Heart right ventricle (tissue), 16 donors: ENCODE measurements at regions not wholly inside any gene's neighbourhood (a gene's known extent, or its start where the extent isn't known, plus 50 kb on each side); places are given as distances from the start of the nearest gene placed in this dataset.
A peak's percentile ranks its signal among the peaks of the same experiment; 100 is the strongest.

Experiments
- ATAC-seq, 8 donors: fragments of 200-7000 bp; cut with Tn5 transposase; one replicate each; pipeline ENCODE4 v1.9.1; 2020; ENCODE audit warnings: mild to moderate bottlenecking in 8 of 8, moderate library complexity in 8 of 8, moderate number of reproducible peaks in 1 of 8
- DNase-seq, 2 donors: peaks; one replicate each; pipeline ENCODE4 v3.0.0-alpha.2; 2020
- H3K27ac ChIP-seq, 10 donors: fragments of 200-600 bp; sonication (generic) in 2 of 10; one replicate each; pipeline versions ENCODE4 v1.5.0 to v1.8.0; 2020 to 2022; ENCODE audit warnings: mild to moderate bottlenecking in 3 of 10
- H3K27me3 ChIP-seq, 7 donors: fragments of 200-600 bp; one replicate each; pipeline ENCODE4 v1.8.0; 2021 to 2022; ENCODE audit warnings: mild to moderate bottlenecking in 2 of 7
- H3K36me3 ChIP-seq, 9 donors: fragments of 200-600 bp; sonication (generic) in 1 of 9; one replicate each; pipeline versions ENCODE4 v1.5.0 to v1.8.0; 2020 to 2022; ENCODE audit warnings: mild to moderate bottlenecking in 2 of 9
- H3K4me1 ChIP-seq, 9 donors: fragments of 200-600 bp; sonication (generic) in 1 of 9; one replicate each; pipeline versions ENCODE4 v1.5.0 to v1.8.0; 2020 to 2022; ENCODE audit warnings: mild to moderate bottlenecking in 4 of 9
- H3K4me3 ChIP-seq, 10 donors: fragments of 200-600 bp; sonication (generic) in 2 of 10; one replicate each; pipeline versions ENCODE4 v1.5.0 to v1.8.0; 2020 to 2022; ENCODE audit warnings: mild to moderate bottlenecking in 7 of 10, moderate library complexity in 2 of 10
- H3K9me3 ChIP-seq, 11 donors: fragments of 200-600 bp in 10 of 11; sonication (generic) in 2 of 11; one replicate each; pipeline versions ENCODE4 v1.5.0 to v1.8.0; 2013 to 2022; ENCODE audit warnings: mild to moderate bottlenecking in 2 of 11, control low read depth in 1 of 11, moderate library complexity in 1 of 11
- CTCF ChIP-seq, 9 donors: fragments of 200-600 bp; sonication (generic) in 2 of 9; IDR thresholded peaks; one replicate each; pipeline versions ENCODE4 v1.5.0 to v1.8.0; 2021 to 2022; ENCODE audit warnings: antibody characterized with exemption in 9 of 9, mild to moderate bottlenecking in 5 of 9, moderate library complexity in 1 of 9
- WGBS, 2 donors: extraction: QIAGEN DNeasy Blood & Tissue Kit; methylation state at CpG; one replicate each; pipeline ENCODE4 v1.1.7; 2013; ENCODE audit warnings: inconsistent platforms in 1 of 2; 5-methylcytosine and 5-hydroxymethylcytosine counted together
- intact Hi-C, 10 donors: fragments of 100-400 bp; cut with DNase I; formaldehyde crosslinking; loops; one replicate each; pipeline versions ENCODE4 v1.11.1 to v1.14.2; 2022
- donor health status: Arrhythmogenic right ventricular cardiomyopathy.
- donor health status: ischemic (EF 13 %, LVEDD 7.1; RV severe dilation, severe dysfunction).
- donor health status: healthy with polysubstance abuse.
- donor health status: DM: no; HTN: yes; CAD: no.
- donor health status: DM: no; HTN: no; CAD: no.
- donor health status: ischemic (EF 25% LVEDD 6.9; RV normal size, moderate dysfunction).
- donor health status: ischemic (EF 25% LVEDD 5.7; RV mildly dilated, moderate dysfunction).
- donor health status: healthy.
- donor health status: DM: yes; HTN: yes; CAD: no.
- donor health status: Ischemic cardiomyopathy.
- donor health status: ischemic (EF 35%, LVEDD 5.7; RV mildly dilated, moderate dysfunction).
- donor health status: nonischemic (EF 11% LVEDD 7.7; RV severe dilation, severe dysfunction).
- donor health status: DM: yes; HTN: yes; CAD: no.
- donor health status: PGD.
- donor health status: ischemic (EF 29% LVEDD 5.4; RV normal size, mild dysfunction).
- donor health status: nonischemic (EF 23%, LVEDD 6.1; RV moderate dilation, normal function).

DNA sequence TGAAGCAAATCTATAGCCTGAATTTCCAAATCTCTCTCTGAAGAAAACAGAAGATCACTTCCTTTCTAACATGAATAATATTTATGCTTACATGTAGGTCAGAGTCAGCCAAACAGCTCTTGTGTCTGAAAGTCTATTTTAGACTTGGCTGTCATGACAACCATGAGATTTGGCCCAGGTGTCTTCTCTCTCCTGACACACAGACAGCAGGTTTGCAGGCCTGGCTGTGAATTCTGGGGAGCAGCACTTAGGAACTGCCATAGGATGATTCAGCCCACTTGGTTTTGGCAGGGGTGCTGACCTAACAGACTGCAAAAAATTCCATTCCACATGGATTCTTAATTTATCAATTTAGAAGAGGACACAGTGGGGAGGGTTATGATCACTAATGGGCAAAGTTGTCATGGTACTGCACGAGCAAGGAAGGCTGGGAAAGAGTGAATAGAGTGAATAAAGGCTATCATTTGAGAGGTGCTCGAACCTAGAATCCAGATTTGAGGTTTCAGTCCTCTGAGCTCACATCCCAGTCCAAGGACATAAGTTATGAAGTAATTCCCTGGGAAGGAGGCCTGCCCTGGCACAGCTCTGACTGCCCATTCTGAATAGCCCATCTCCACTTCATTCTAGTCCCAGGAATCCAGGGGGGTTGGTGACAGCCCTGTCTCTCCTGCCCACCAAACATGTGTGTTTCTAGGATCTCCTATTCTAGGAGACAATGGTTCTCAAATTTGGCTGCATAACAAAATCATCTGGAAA is 453.9 kb upstream of the TRIB2 start:
- ATAC-seq (peak in 7 of 8 donors; percentile 30 to 76 (median 65)), DNase-seq (peak in 1 of 2 donors; percentile 17)
- H3K9me3 ChIP-seq, result no peaks in the 10 kb centered on the region
- peaks cover 0 to 26% (median 14%) of the 10 kb centered on the region in 9 donors for H3K4me1 ChIP-seq
- no peaks in the 10 kb centered on the region for H3K36me3 ChIP-seq
- WGBS, 2 donors, result 34 to 50% methylated on average over 2 of the region's 2 CpGs
- intact Hi-C loops, result loop anchor here in 1 of 10 donors (5.0 kb wide), 1 partner anchor 36 kb away; no protein-coding TSS in a partner anchor
- no peaks in the 10 kb centered on the region for H3K27me3 ChIP-seq
- H3K4me3 ChIP-seq, result no peak overlapping the region
- TF ChIP-seq CTCF (IDR thresholded peaks at IDR 0.05), result no peak
- H3K27ac ChIP-seq, result peak overlapping the region in 1 of 10 donors; percentile 17

DNA sequence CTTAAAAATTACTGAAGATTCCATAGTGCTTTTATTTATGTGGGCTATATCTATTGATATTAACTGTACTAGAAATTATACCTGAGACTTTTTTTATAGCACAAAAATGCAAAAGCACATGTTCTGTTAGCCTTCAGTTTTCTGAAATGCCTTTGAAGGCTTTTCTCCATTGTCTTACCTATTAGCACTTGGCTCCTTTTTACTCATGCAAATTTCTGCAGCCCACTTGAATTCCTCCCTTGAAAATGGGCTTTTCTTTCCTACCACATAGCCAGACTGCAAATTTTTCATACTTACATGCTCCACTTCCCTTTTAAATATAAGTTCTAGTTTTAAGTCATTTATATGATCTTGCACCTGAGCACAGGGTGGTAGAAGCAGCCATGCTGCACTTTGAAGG is 453.0 kb upstream of the TRIB2 start:
- Histone ChIP-seq H3K27me3 (no peaks in the 10 kb centered on the region), H3K4me1 (peaks cover 0 to 26% (median 14%) of the 10 kb centered on the region in 9 donors), H3K4me3 (no peak overlapping the region), H3K9me3 (no peaks in the 10 kb centered on the region), H3K36me3 (no peaks in the 10 kb centered on the region), H3K27ac (no peak overlapping the region)
- DNase-seq (no peak), ATAC-seq (no peak)
- intact Hi-C loops, result loop anchor here in 1 of 10 donors (5.0 kb wide), 1 partner anchor 36 kb away; no protein-coding TSS in a partner anchor
- TF ChIP-seq CTCF (IDR thresholded peaks at IDR 0.05), result no peak

DNA sequence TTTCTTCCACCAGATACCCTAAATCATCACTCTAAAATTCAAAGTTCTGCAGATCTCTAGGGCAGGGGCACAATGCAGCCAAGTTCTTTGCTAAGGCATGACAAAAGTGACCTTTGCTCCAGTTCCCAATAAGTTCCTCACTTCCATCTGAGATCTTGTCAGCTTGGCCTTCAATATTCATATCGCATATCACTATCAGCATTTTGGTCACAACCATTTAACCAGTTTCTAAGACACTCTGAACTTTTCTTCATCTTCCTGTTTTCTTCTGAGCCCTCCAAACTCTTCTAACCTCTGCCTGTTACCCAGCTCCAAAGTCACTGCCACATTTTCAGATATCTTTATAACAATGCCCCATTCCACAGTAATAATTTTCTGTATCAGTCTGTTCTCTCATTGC is 452.6 kb upstream of the TRIB2 start:
- DNase-seq (no peak), ATAC-seq (no peak)
- no peaks in the 10 kb centered on the region for H3K9me3 ChIP-seq
- H3K4me1 ChIP-seq, result peaks cover 0 to 26% (median 14%) of the 10 kb centered on the region in 9 donors
- H3K27me3 ChIP-seq, result no peaks in the 10 kb centered on the region
- 38 to 47% methylated on average over 1 of the region's 1 CpG for WGBS, 2 donors
- no peaks in the 10 kb centered on the region for H3K36me3 ChIP-seq
- no peak overlapping the region for H3K4me3 ChIP-seq
- intact Hi-C loops, result loop anchor here in 1 of 10 donors (5.0 kb wide), 1 partner anchor 37 kb away; no protein-coding TSS in a partner anchor
- H3K27ac ChIP-seq, result no peak overlapping the region
- TF ChIP-seq CTCF (IDR thresholded peaks at IDR 0.05), result no peak

DNA sequence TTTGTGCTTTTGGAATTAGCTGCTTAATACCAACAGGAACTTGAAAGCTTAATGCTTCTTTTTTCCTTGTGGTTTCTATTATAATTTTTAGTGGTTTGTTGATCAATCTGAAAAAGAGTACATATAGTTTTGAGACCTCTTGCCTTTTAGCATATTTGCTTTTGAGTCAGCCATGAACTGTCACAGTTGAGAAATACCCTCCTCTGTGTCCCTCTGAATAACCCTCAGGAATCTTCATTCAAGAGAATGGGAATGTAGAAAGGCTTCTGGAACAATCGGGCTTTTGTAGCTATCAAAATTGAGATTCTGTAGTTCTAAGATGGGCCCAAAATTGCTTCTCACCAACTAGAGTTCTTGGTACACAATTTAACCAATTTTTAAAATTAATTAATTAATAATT is 451.1 kb upstream of the TRIB2 start:
- no peak for ATAC-seq
- Histone ChIP-seq H3K4me3 (no peak overlapping the region), H3K36me3 (no peaks in the 10 kb centered on the region), H3K9me3 (no peaks in the 10 kb centered on the region), H3K4me1 (peaks cover 0 to 26% (median 14%) of the 10 kb centered on the region in 9 donors), H3K27ac (no peak overlapping the region), H3K27me3 (no peaks in the 10 kb centered on the region)
- intact Hi-C loops, result no loop called here
- TF ChIP-seq CTCF (IDR thresholded peaks at IDR 0.05), result no peak
- 95 to 100% methylated on average over 1 of the region's 1 CpG for WGBS, 2 donors
- no peak for DNase-seq
